ENCODE measurements at regions not wholly inside any gene's neighbourhood (a gene's known extent, or its start where the extent isn't known, plus 50 kb on each side); places are given as distances from the start of the nearest gene placed in this dataset.
"Not testable (repeated sequence)": the region's sequence is repeated elsewhere in the genome, so short reads cannot be mapped to it uniquely, and the experiment has no call there.

DNA sequence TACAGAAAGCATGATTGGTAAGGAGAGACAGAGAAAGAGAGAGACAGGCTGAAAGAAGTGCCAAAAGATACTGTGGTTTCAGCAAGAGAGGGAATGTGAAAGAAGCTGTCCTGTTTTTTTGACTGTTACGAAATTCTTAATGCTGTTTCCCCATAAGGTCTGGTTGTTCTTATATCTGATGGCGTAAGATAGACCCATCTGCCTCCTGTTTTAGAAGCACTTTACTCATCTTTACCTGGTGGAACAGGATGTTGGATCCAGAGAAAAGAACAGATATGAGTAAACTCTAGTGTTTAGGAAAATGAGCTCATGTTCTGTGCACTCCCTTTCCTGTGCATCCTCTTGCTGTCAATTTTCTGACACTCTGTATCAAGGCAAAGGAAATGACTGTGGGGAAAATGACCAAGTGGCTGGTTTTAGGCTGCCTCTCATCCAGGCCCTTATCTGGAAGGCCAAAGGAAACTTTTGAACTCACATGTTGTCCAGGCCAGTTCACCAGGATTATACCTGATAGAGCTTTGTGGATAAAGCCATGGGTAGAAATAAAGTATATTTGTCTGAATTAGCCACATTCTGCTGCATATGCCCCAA lies 311.7 kb upstream of the HTR2C start:
- TF ChIP-seq, protein P1, sequence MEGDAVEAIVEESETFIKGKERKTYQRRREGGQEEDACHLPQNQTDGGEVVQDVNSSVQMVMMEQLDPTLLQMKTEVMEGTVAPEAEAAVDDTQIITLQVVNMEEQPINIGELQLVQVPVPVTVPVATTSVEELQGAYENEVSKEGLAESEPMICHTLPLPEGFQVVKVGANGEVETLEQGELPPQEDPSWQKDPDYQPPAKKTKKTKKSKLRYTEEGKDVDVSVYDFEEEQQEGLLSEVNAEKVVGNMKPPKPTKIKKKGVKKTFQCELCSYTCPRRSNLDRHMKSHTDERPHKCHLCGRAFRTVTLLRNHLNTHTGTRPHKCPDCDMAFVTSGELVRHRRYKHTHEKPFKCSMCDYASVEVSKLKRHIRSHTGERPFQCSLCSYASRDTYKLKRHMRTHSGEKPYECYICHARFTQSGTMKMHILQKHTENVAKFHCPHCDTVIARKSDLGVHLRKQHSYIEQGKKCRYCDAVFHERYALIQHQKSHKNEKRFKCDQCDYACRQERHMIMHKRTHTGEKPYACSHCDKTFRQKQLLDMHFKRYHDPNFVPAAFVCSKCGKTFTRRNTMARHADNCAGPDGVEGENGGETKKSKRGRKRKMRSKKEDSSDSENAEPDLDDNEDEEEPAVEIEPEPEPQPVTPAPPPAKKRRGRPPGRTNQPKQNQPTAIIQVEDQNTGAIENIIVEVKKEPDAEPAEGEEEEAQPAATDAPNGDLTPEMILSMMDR (IDR thresholded peaks at IDR 0.05; ENCODE audit: control insufficient read depth, extremely low read depth, insufficient read depth): no peak
- H3K4me3 ChIP-seq (ENCODE audit: low read depth, low read length): no peak overlapping the region
- DNase-seq (ENCODE audit: low read depth): no peak

DNA sequence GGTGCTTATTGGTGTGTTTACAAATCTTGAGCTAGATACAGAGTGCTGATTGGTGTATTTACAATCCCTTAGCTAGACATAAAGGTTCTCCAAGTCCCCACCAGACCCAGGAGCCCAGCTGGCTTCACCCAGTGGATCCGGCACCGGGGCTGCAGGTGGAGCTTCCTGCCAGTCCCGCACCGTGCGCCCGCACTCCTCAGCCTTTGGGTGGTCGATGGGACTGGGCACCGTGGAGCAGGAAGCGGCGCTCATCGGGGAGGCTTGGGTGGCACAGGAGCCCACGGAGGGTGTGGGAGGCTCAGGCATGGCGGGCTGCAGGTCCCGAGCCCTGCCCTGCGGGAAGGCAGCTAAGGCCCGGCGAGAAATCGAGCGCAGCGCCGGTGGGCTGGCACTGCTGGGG lies 313.5 kb upstream of the HTR2C start:
- DNase-seq (ENCODE audit: low read depth); H3K4me3 ChIP-seq (ENCODE audit: low read depth, low read length): not testable (repeated sequence)

DNA sequence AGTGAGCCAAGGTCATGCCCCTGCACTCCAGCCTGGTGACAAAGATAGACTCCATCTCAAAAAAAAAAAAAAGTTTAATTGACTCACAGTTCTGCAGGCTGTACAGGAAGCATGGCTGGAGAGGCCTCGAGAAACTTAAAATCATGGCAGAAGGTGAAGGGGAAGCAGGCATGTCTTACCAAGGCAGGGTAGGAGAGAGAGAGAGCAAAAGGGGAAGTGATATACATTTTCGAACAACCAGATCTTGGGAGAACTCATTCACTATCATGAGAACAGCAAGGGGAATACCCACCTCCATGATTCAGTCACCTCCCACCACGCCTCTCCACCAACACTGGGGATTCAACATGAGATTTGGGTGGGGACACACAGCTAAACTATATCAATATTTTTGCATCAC lies 315.2 kb upstream of the HTR2C start:
- TF ChIP-seq, protein P1 (IDR thresholded peaks at IDR 0.05; ENCODE audit: control insufficient read depth, extremely low read depth, insufficient read depth): no peak
- no peak for DNase-seq (ENCODE audit: low read depth)
- H3K4me3 ChIP-seq (ENCODE audit: low read depth, low read length): no peak overlapping the region

DNA sequence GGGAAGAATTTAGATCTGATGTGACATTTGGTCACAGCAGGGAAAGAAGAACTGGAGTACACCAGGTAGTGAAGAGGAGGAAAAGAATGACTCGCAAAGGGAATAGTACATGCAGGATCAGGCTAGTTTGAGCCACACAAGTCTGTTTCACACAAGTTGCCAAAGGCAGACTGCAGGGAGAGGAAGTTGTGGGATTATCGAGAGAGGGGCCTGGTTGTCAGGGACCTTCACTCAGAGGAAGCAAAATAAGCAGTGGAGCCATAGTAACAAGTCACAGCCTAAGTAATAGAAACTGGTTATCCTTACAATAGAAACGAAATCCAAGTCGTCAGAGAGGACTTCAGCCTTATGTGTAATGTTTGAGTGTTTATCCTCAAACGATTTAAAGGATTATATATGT lies 316.7 kb upstream of the HTR2C start:
- TF ChIP-seq, protein P1 (IDR thresholded peaks at IDR 0.05; ENCODE audit: control insufficient read depth, extremely low read depth, insufficient read depth): no peak
- no peak for DNase-seq (ENCODE audit: low read depth)
- H3K4me3 ChIP-seq (ENCODE audit: low read depth, low read length): no peak overlapping the region

DNA sequence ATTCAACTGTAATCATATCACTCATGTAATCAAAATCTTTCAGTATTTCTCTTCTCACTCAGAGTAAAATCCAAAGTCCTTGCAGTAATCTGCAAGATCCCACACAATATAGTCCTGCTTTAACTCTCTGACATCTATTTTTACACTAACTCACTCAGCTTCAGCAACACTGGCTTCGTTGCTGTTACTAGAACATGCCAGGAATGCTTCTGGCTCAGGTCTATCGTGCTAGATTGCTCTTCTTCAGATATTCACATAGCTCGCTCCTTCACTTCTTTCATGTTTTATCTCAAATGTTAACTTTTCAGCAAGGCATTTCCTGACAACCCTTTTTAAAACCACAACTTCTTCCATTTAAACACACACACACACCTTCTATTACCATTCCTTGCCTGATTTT lies 331.7 kb upstream of the HTR2C start:
- no peak for DNase-seq (ENCODE audit: low read depth)
- H3K4me3 ChIP-seq (ENCODE audit: low read depth, low read length): no peak overlapping the region
- TF ChIP-seq, protein P1 (IDR thresholded peaks at IDR 0.05; ENCODE audit: control insufficient read depth, extremely low read depth, insufficient read depth): no peak

DNA sequence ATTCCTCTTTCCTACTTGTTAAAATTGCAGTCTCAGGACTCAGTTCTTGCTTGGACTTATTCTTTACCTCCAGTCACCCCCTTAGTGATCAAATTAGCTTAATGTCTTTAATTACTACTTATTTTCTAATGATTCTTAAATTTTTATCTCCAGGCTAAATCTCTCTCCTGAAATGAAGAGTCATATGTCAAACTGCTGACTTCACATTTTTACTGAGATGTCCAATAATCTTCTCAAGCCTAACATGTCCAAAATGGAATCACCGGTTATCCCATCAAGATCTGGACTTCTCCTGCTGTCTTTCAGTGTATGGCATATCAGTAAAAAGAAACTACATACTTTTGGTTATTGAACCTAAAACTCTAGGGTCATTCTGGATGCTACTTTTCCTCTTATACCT lies 332.3 kb upstream of the HTR2C start:
- TF ChIP-seq, protein P1 (IDR thresholded peaks at IDR 0.05; ENCODE audit: control insufficient read depth, extremely low read depth, insufficient read depth): no peak
- no peak overlapping the region for H3K4me3 ChIP-seq (ENCODE audit: low read depth, low read length)
- DNase-seq (ENCODE audit: low read depth): no peak

DNA sequence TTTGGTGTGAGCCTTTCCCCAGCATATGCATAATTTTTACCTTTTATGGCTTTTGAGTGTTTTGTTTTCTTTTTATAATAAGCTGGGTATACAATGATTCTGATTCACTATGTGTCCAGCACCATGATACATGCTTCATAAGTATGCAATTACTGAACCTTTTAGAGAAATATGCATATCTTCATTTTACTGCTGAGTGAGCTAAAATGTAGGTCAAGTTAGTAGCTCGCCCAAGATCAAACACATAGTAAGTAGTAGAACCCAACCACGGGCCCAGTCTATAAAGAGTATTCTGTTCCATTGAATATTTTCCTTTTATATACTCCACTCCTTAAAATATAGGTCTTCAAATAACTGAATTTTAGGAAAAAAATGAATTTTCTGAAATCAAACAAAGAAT lies 362.4 kb upstream of the HTR2C start:
- DNase-seq (ENCODE audit: low read depth): no peak
- TF ChIP-seq, protein P1 (IDR thresholded peaks at IDR 0.05; ENCODE audit: control insufficient read depth, extremely low read depth, insufficient read depth): no peak
- no peak overlapping the region for H3K4me3 ChIP-seq (ENCODE audit: low read depth, low read length)

Measured in LNCaP clone FGC (cell line).